GM18505 (cell line): ENCODE measurements at regions not wholly inside any gene's neighbourhood (a gene's known extent, or its start where the extent isn't known, plus 50 kb on each side); places are given as distances from the start of the nearest gene placed in this dataset.
"Not testable (repeated sequence)": the region's sequence is repeated elsewhere in the genome, so short reads cannot be mapped to it uniquely, and the experiment has no call there.

Source experiments
- ATAC-seq: cut with Tn5 transposase; IDR thresholded peaks from one replicate; pipeline ENCODE4 v1.9.1; 2021; ENCODE audit not compliant: unreplicated experiment
- POLR2A ChIP-seq: IDR thresholded peaks from 4 replicates; pipeline ENCODE4 v1.6.1; 2011; ENCODE audit warnings: borderline replicate concordance; ENCODE audit not compliant: insufficient read depth, insufficient read length; ENCODE audit errors: extremely low read depth

DNA sequence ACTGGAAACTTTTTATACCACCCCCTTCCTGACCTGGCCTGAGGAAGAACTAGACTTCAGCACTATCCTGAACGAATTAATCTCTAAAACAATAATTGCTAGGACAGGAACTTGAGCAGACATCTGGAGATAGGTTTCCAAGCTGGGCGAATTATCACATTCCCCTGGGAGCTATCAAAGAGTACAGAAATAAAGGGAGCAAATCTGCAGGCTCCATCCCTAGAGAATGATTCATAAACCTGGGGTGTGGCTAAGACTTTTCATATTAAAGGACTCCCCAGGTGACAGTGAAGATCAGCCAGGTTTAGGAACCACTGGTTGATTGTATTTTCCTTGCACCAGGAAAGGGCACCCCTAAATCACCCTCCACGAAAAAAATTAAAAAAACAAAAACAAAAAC, 105.6 kb upstream of the NOL4 start:
- no peak for ATAC-seq
- no peak for TF ChIP-seq POLR2A

DNA sequence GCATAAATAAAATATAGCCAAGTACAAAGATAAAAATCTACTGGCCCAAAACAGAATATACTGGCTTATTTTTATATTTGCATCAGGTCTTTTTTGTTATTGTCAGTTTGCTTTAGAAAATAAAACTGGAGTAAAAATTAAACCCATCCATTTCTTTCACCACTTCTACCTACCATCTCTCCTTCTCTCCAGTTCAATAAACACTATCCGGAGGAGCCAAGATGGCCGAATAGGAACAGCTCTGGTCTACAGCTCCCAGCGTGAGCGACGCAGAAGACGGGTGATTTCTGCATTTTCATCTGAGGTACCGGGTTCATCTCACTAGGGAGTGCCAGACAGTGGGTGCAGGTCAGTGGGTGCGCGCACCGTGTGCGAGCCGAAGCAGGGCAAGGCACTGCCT, 106.2 kb upstream of the NOL4 start:
- ATAC-seq, result not testable (repeated sequence)

DNA sequence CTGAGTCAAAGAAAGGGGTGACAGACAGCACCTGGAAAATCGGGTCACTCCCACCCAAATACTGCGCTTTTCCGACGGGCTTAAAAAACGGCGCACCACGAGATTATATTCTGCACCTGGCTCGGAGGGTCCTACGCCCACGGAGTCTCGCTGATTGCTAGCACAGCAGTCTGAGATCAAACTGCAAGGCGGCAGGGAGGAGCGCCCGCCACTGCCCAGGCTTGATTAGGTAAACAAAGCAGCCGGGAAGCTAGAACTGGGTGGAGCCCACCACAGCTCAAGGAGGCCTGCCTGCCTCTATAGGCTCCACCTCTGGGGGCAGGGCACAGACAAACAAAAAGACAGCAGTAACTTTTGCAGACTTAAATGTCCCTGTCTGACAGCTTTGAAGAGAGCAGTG, 106.6 kb upstream of the NOL4 start:
- ATAC-seq, result not testable (repeated sequence)

DNA sequence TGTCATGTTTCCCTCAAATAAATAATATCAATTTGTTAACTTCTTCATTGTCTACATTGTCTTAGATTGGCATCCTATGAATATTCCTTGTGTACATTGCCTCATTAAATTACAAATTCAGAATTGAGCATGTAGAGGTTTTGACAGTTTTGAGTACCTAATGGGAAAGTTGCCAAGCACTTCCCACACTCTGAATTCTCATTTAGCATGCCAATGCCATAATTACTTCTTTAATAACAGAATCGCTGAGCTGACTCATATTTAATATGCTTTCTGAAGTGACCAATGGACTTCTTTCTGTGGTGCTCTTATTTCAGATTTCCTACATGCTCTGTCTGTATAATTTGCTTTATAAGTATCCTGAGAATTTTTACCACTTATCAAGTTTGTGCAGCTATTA, 114.4 kb upstream of the NOL4 start:
- no peak for TF ChIP-seq POLR2A
- ATAC-seq, result no peak

DNA sequence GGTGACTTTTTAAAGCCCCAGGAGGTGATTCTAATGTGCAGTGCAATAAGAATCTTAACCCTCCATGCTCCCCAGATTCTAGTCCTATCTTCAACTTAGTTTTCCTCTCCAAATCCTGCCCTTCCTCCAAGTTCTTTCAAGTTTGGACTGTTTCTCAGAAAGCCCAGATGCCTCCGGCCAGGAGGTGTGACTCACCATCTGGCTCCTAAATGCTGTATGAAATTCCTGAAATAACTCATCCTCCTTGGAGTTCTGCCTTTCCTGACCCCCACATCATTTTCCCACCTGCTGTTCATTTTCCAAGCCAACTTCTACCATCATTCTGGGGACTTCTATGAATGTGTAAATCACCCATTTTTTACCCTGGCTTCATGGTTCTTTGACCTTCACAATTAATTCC, 118.2 kb upstream of the NOL4 start:
- no peak for TF ChIP-seq POLR2A
- ATAC-seq, result no peak

DNA sequence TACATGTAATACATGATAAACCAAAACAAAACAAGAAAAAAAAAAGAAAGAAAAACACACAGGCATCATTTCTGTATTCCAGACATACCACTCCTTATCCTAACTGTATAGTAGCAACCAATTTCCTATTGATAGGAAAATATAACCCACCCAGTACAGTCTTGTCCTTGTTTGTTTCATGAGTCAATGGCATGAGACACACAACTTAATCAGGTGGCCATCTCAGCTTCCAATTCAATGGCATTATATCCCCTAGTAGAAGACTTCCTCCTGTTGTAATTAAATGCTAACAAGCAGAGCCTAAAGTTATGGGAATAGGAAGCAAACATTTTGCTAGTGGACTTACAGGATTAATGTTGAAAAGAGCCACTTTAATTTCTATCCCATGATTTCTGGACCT, 121.0 kb upstream of the NOL4 start:
- no peak for TF ChIP-seq POLR2A
- ATAC-seq, result no peak

DNA sequence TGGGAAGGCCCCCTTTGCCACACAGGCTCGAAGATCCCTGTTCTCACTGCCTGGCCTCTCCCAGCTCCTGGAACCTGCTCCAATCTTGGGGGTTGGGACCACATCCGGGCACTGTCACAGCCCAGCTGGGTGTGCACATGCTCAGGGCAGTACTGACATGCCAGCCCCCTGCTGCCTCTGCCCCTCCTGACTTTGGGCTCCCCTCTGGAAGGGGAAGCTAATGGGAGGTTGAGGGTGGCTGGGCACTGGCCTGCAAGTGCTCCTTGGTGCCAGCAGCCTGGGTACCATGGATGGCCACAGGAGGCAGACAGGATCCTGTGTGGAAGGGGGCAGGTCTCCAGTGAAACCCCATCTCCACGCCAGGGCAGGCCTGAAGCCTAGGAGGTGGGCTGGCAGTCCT, 126.1 kb upstream of the NOL4 start:
- TF ChIP-seq POLR2A, result no peak
- ATAC-seq, result no peak

DNA sequence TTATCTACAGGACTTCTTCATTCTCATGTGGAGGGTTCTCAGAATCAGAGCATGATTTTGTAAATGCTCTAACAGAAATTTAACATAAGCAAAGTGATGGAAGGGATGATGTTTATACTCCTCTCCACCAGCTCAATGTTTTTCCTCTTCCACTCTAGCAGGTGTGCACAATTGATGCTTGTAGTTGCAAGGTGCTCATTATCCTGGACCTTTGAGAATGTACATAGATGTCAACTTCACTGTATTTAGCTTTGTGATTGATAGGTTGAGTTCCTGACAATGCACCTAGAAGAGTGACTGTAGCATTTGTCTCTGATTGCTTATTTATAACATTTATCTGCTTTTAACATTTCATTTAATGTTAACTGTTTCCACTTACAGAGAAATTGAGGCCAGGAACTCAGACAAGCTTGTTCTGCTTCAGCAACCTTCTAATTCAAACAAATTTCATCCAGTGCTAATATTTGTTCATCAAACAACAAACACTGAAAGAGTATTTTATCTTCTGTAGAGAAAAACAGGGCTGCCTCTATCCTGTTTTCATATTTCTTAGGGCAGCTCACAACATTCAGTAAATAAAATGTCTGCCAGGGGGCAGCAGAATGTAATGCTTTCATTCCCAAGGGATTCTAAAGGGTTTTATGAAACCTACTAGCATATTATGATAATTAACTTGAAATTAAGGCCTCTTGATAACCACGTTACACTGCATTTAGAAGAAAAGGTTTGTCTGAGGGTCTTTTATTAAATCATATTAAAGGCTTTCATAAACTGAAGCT, 127.9 kb upstream of the NOL4 start:
- no peak for TF ChIP-seq POLR2A
- ATAC-seq, result no peak

DNA sequence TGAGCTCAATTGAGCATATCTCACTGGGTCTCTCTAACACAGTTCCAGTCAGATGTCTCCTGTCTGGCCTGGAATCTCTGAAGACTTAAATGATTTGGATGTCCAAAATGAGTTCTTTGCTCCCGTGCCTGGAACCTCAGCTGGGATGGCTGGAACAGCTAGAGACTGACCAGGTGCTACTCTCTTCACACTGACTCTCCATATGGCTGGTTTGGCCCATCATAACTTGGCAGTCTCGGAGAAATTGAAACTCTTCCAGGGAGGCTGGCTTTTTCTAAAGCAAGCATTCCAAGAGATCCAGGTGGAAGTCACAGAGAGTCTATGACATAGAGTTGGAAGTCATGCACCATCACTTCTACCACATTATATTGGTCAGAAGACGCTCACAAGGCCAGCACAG, 129.6 kb upstream of the NOL4 start:
- no peak for ATAC-seq
- TF ChIP-seq POLR2A, result no peak

DNA sequence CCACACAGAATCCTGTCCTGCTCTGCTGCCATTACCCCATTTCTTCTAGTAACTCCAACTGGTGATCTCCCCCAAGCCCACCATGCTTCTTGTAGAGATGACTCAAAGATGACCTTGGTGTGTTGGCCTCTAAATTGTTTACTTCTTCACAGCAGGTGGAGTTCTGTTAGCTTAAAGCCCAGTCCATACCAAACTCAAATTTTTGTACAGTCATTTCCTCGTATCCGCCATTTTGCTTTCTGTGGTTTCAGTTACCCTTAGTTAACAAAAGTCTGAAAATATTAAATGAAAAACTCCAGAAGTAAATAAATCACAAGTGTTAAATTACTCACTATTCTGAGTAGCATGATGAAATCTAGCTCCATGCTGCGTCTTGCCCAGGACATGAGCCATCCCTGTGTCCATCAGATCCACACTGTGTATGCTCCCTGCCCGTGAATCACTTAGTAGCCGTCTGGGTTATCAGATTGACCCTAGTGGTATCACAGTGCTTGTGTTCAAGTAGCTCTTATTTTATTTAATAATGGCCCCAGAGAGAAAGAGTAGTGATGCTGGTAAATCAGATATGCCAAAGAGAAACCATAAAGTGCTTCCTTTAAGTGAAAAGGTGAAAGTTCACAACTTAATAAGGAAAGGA, 133.3 kb upstream of the NOL4 start:
- ATAC-seq, result no peak
- no peak for TF ChIP-seq POLR2A

DNA sequence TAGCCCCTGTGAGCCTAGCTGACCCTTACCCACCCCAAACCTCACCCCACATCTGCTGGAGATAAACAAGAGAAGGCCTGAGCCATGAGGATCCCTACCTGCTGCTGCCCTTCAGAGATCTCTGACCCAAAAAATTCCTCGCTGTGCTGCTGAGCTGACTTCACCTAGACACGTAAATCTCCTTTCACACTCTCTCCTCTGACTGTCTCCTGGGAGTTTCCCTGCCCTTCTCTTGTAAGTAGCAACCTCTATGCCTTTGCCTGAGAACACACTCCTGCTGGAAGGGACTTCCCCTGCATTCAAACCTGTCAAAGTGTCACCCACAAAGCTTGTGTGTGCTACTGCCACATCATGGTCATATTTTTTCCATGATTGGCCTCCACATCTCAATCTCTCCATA, 134.2 kb upstream of the NOL4 start:
- peak; percentile 91 for ATAC-seq
- TF ChIP-seq POLR2A, result no peak

DNA sequence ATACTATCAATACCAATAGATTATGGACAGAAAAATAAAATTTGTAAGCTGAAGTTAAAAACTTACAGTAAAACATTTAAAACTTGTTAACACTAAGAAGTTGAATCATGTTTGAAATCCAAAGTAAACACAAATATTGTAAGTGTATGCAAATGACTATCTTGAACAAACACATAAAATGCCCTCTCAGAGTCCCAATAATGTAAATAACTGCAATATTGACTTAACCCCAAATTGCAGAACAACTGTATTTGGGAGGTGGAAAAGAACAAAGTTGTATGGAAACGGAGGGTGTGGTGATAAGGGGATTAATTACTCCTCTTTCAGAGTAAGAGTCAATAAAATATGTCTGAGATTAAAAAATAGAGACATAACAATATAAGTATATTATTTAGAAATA, 140.0 kb upstream of the NOL4 start:
- no peak for TF ChIP-seq POLR2A
- no peak for ATAC-seq

DNA sequence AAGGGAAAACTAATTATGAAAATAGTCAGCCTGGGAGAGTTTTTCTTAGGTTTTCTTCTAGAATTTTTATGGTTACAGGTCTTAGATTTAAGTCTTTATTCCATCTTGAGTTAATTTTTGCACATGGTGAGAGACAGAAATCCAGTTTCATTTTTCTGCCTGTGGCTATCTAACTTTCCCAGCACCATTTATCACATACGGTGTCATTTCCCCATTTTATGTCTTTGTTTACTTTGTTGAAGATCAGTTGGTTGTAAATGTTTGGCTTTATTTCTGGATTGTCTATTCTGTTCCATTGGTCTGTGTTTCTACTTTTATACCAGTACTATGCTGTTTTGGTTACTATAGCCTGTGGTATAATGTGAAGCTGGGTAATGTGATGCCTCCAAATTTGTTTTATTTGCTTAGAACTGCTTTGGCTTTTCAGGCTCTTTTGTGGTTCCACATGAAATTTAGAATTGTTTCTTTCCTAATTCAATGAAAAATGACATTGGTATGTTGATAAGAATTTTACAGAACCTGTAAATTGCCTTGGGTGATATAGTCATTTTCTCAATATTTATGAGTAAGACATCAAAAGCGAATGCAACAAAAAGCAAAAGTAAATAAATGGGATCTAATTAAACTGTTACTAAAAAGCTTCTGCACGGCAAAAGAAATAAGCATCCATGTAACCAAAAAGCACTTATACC, 146.1 kb upstream of the NOL4 start:
- no peak for ATAC-seq
- TF ChIP-seq POLR2A, result no peak

DNA sequence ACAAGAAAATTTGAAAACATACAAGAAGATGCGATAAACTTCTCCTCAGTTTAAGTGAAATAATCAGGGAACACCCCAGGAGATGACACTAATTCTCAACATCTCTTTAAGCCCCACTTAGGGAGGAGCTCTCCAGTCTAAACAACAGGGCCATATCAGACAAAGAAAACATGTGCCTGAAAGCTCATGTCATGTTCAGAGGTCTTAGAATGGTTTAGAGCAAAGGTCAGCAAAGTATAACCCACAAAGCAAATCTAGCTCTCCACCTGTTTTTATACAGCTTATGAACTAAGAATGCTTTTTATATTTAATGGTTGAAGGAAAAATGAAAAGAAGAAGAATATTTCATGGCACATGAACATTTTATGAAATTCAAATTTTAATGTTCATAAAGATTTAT, 155.6 kb upstream of the NOL4 start:
- no peak for TF ChIP-seq POLR2A
- ATAC-seq, result no peak
